ENCODE measurements at regions not wholly inside any gene's neighbourhood (a gene's known extent, or its start where the extent isn't known, plus 50 kb on each side); places are given as distances from the start of the nearest gene placed in this dataset.
A peak's percentile ranks its signal among the peaks of the same experiment; 100 is the strongest.

DNA sequence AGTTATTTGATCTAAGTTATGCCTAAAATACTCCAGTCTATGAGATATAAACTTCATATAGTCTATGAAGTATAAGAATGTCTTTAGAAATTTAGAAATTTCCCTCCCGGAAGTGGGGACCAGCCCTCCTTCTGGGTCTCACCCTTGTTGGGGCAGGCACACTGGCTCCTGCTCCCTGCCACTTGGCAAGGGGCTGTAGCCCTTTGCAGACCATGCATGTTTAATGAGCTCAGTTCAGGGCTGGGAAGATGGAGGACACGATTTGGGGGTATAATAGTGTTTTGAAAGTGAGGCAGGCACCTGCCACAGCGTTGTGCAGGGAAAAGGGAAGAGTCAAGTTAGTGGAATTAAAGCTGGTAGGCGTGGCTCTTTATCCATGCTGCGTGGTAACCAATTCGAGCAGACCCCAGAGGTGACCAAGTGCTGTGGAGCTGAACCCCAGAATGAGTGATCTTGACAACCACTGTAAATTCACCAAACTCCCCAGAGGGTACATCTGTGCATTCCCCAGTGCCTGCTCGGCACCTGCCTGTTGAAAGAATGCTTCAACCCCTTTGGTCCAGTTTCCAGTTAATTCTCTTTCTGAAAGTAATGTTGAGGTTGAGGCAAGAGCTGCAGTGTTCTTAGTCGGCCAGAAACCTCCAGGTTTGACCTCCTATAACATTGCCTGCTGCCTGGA, 79.6 kb downstream of the DOP1B start:
- TF ChIP-seq, protein P1, sequence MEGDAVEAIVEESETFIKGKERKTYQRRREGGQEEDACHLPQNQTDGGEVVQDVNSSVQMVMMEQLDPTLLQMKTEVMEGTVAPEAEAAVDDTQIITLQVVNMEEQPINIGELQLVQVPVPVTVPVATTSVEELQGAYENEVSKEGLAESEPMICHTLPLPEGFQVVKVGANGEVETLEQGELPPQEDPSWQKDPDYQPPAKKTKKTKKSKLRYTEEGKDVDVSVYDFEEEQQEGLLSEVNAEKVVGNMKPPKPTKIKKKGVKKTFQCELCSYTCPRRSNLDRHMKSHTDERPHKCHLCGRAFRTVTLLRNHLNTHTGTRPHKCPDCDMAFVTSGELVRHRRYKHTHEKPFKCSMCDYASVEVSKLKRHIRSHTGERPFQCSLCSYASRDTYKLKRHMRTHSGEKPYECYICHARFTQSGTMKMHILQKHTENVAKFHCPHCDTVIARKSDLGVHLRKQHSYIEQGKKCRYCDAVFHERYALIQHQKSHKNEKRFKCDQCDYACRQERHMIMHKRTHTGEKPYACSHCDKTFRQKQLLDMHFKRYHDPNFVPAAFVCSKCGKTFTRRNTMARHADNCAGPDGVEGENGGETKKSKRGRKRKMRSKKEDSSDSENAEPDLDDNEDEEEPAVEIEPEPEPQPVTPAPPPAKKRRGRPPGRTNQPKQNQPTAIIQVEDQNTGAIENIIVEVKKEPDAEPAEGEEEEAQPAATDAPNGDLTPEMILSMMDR (IDR thresholded peaks at IDR 0.05) = no peak
- TF ChIP-seq ZFX (IDR thresholded peaks at IDR 0.05; ENCODE audit: borderline replicate concordance) = no peak
- H3K27ac ChIP-seq = no peak overlapping the region

DNA sequence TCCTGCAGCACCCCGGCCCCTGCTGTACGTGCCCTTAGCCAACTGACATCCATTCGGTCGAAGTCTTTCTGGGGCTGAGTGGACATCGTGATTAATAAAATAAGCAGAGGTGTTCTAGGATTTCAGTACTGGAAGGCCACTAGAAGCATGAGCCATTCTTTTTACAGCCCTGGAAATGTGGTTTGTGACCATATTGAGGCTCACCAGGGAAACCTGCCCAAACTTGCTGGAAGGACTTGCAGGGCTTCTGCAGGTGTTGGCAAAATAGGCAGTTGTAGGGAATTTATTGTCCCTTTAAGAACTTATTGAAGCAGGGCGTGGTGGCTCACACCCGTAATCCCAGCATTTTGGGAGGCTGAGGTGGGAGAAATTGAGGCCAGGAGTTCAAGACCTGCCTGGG, 80.8 kb downstream of the DOP1B start:
- H3K27ac ChIP-seq = no peak overlapping the region
- no peak for TF ChIP-seq ZFX (IDR thresholded peaks at IDR 0.05; ENCODE audit: borderline replicate concordance)
- TF ChIP-seq, protein P1 (IDR thresholded peaks at IDR 0.05) = no peak

DNA sequence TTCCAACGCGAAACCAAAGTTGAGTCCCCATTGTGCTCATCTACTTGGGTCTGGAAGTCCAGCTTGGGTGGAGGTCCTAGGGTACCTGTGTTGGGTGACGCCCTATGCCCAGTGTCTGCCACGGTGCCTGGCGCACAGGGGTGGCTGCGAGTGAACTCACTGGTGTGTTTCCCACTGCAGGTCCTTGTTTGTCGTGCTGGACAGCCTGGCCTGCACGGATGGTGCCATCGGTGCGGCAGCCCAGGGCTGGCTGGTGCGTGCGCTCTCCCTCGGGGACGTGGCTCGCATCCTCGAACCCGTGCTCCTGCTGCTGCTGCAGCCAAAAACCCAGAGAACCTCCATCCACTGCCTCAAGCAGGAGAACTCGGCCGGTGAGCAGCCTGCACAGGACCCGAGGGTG, 80.4 kb upstream of the MORC3 start:
- no peak overlapping the region for H3K27ac ChIP-seq
- no peak for TF ChIP-seq ZFX (IDR thresholded peaks at IDR 0.05; ENCODE audit: borderline replicate concordance)
- TF ChIP-seq, protein P1 (IDR thresholded peaks at IDR 0.05) = no peak

DNA sequence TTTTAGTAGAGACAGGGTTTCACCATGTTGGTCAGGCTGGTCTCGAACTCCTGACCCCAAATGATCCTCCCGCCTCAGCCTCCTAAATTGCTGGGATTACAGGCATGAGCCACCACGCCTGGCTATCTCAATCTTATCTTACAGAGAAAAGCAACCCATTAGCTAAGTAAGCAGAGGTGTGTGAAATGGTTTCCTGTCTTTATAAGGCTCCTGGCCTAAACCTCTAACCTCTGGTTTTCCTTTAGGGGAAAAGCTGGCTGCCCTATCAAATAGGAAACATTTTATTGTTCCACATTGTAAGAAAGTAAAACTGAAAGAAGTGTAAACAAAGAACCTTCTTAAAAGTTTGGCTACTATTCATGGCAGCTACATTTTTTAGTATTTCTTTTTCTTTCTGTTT, 78.3 kb upstream of the MORC3 start:
- TF ChIP-seq, protein P1 (IDR thresholded peaks at IDR 0.05) = no peak
- no peak for TF ChIP-seq ZFX (IDR thresholded peaks at IDR 0.05; ENCODE audit: borderline replicate concordance)
- no peak overlapping the region for H3K27ac ChIP-seq

DNA sequence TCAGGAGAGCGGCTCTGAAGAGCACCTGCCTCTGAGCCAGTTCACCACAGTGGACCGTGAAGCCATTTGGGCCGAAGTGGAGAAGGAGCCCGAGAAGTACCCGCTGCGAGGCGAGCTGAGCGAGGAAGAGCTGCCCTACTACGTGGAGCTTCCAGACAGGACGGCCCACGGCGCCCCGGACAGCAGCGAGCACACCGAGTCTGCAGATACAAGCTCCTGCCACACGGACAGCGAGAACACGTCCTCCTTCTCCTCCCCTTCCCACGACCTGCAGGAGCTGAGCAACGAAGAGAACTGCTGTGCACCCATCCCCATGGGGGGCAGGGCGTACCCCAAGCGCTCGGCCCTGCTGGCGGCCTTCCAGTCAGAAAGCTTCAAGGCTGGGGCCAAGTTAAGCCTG, 74.9 kb upstream of the MORC3 start:
- TF ChIP-seq, protein P1 (IDR thresholded peaks at IDR 0.05) = no peak
- TF ChIP-seq ZFX (IDR thresholded peaks at IDR 0.05; ENCODE audit: borderline replicate concordance) = no peak

DNA sequence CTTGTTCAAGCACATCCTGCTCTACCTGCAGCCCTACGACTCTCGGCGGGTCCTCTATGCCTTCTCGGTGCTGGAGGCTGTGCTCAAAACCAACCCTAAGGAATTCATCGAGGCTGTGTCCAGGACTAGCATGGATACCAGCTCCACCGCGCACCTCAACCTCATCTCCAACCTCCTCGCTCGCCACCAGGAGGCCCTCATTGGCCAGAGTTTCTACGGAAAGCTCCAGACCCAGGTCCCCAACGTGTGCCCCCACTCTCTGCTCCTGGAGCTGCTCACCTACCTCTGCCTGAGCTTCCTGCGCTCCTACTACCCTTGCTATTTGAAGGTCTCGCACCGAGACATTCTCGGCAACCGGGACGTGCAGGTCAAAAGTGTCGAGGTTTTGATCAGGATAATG, 74.3 kb upstream of the MORC3 start:
- TF ChIP-seq, protein P1 (IDR thresholded peaks at IDR 0.05) = no peak
- TF ChIP-seq ZFX (IDR thresholded peaks at IDR 0.05; ENCODE audit: borderline replicate concordance) = no peak
- H3K27ac ChIP-seq = 0 out of 2 replicates have a peak overlapping the region, but pooled peaks have one; percentile 13

More for the DNA sequence above, 74.9 kb upstream of the MORC3 start:
- H3K27ac ChIP-seq = no peak overlapping the region

DNA sequence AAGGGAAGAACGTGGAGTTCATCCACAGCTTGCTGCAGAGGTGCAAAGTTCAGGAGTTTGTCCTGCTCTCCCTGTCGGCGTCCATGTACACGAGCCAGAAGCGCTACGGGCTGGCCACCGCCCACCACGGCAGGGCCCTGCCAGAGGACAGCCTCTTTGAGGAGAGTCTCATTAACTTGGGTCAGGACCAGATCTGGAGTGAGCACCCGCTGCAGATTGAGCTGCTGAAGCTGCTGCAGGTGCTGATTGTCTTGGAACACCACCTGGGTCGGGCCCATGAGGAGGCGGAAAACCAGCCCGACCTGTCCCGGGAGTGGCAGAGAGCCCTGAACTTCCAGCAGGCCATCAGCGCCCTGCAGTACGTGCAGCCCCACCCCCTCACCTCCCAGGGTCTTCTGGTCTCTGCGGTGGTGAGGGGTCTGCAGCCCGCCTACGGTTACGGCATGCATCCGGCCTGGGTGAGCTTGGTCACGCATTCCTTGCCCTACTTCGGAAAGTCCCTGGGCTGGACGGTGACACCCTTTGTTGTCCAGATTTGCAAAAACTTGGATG, 73.8 kb upstream of the MORC3 start:
- 0 out of 2 replicates have a peak overlapping the region, but pooled peaks have one; percentile 13 for H3K27ac ChIP-seq
- TF ChIP-seq ZFX (IDR thresholded peaks at IDR 0.05; ENCODE audit: borderline replicate concordance) = no peak
- TF ChIP-seq, protein P1 (IDR thresholded peaks at IDR 0.05) = no peak

All from 22Rv1 (cell line).